RWPE2 (cell line): ENCODE measurements at regions not wholly inside any gene's neighbourhood (a gene's known extent, or its start where the extent isn't known, plus 50 kb on each side); places are given as distances from the start of the nearest gene placed in this dataset.
"Not testable (repeated sequence)": the region's sequence is repeated elsewhere in the genome, so short reads cannot be mapped to it uniquely, and the experiment has no call there.

Source experiments
- ATAC-seq: fragments of 200-7000 bp; cut with Tn5 transposase; 3 replicates; pipeline ENCODE4 v1.9.1; 2021; ENCODE audit warnings: low read depth
- DNase-seq: peaks from one replicate; pipeline ENCODE4 v3.0.0-alpha.2; 2020; ENCODE audit warnings: low spot score
- H3K27ac ChIP-seq: fragments of 450-650 bp; 2 replicates; pipeline ENCODE4 v1.5.1; 2017; ENCODE audit warnings: mild to moderate bottlenecking; ENCODE audit not compliant: poor library complexity, severe bottlenecking
- H3K27me3 ChIP-seq: fragments of 250-450 bp; sonication (Bioruptor Pico); 2 replicates; pipeline ENCODE4 v1.5.1; 2021; ENCODE audit warnings: mild to moderate bottlenecking, moderate library complexity; ENCODE audit not compliant: insufficient read depth, poor library complexity, severe bottlenecking
- H3K36me3 ChIP-seq: fragments of 250-450 bp; sonication (Bioruptor Pico); 2 replicates; pipeline ENCODE4 v1.5.1; 2020; ENCODE audit warnings: low read depth, mild to moderate bottlenecking, moderate library complexity
- H3K4me1 ChIP-seq: fragments of 250-450 bp; sonication (Bioruptor Pico); 2 replicates; pipeline ENCODE4 v1.5.1; 2021; ENCODE audit warnings: mild to moderate bottlenecking, moderate library complexity; ENCODE audit not compliant: insufficient read depth, poor library complexity, severe bottlenecking
- H3K4me3 ChIP-seq: fragments of 250-450 bp; sonication (Bioruptor Pico); 2 replicates; pipeline ENCODE4 v1.5.1; 2021; ENCODE audit warnings: mild to moderate bottlenecking, moderate library complexity; ENCODE audit not compliant: severe bottlenecking
- H3K9me3 ChIP-seq: fragments of 250-450 bp; sonication (Bioruptor Pico); 2 replicates; pipeline ENCODE4 v1.5.1; 2021; ENCODE audit warnings: mild to moderate bottlenecking, moderate library complexity; ENCODE audit not compliant: severe bottlenecking
- CTCF ChIP-seq: fragments of 450-650 bp; IDR thresholded peaks from one replicate; pipeline ENCODE4 v1.5.1; 2017; ENCODE audit warnings: mild to moderate bottlenecking, moderate library complexity; ENCODE audit not compliant: poor library complexity, severe bottlenecking

GRCh38 chr5:102154791-102155605, 141.1 kb downstream of the SLCO4C1 start:
- not testable (repeated sequence) for H3K36me3 ChIP-seq, ATAC-seq, H3K4me3 ChIP-seq, H3K27ac ChIP-seq, H3K4me1 ChIP-seq, DNase-seq, H3K27me3 ChIP-seq, H3K9me3 ChIP-seq

DNA sequence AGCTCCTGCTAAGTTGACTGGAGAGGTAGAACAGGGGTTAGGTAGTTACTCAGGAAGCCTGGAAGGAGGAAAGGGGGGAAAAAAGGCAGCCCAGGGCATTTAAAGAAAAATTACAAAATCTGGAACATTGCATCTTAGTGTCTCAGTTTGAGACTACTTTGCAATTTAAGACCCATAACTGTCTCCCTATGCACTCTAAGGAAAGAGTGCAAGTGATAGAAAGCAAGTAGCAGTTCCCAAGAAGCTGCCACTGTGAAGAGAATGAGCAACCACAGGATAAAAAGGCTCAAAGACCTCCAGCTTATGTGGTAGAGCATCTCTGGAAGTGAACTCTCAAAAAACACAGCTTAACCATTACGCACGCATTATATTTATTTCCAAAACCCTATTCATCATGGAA, 141.8 kb downstream of the SLCO4C1 start:
- no peaks in the 10 kb centered on the region for H3K36me3 ChIP-seq
- no peak for TF ChIP-seq CTCF
- no peak overlapping the region for H3K27ac ChIP-seq
- no peaks in the 10 kb centered on the region for H3K4me1 ChIP-seq
- DNase-seq (no peak), ATAC-seq (no peak)
- H3K4me3 ChIP-seq: no peak overlapping the region
- H3K9me3 ChIP-seq: no peaks in the 10 kb centered on the region
- no peaks in the 10 kb centered on the region for H3K27me3 ChIP-seq

- no peaks in the 10 kb centered on the region for H3K4me1 ChIP-seq
- ATAC-seq (peak; percentile 72), DNase-seq (no peak)
- H3K9me3 ChIP-seq: no peaks in the 10 kb centered on the region
- no peaks in the 10 kb centered on the region for H3K27me3 ChIP-seq
- H3K27ac ChIP-seq: no peak overlapping the region
- H3K36me3 ChIP-seq: no peaks in the 10 kb centered on the region
- peak; percentile 77 for TF ChIP-seq CTCF
- no peak overlapping the region for H3K4me3 ChIP-seq
These were observed 142.9 kb downstream of the SLCO4C1 start for GRCh38 chr5:102153003-102153759.

DNA sequence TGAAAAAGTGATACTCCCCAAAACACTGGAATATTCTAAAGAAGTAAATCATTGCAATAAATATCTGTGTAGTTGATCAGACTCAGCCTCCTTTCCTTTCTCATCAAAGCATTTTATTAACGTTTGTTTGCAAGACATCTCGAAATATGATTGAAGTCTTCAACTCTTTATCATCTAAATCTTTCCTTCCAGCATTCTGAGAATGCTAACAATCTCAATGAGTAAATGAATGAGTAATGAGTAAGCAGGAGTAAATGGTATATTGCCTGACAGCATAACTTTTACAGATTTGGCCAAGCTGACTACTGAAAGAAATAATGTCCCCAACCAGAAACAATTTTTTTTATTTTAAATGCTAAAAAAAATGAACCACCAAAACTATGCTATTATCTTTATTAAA, 157.1 kb downstream of the SLCO4C1 start:
- Histone ChIP-seq H3K4me1 (no peaks in the 10 kb centered on the region), H3K9me3 (no peaks in the 10 kb centered on the region), H3K27me3 (no peaks in the 10 kb centered on the region), H3K36me3 (no peaks in the 10 kb centered on the region), H3K27ac (no peak overlapping the region), H3K4me3 (no peak overlapping the region)
- TF ChIP-seq CTCF: no peak
- DNase-seq: no peak
- ATAC-seq: no peak

GRCh38 chr5:102138243-102138653, 157.8 kb downstream of the SLCO4C1 start:
- no peaks in the 10 kb centered on the region for H3K36me3 ChIP-seq
- no peak for TF ChIP-seq CTCF
- H3K4me1 ChIP-seq: no peaks in the 10 kb centered on the region
- H3K9me3 ChIP-seq: no peaks in the 10 kb centered on the region
- no peak overlapping the region for H3K27ac ChIP-seq
- ATAC-seq: no peak
- no peaks in the 10 kb centered on the region for H3K27me3 ChIP-seq
- no peak for DNase-seq
- H3K4me3 ChIP-seq: no peak overlapping the region
